Fibroblast of gingiva (primary cell): ENCODE measurements at regions not wholly inside any gene's neighbourhood (a gene's known extent, or its start where the extent isn't known, plus 50 kb on each side); places are given as distances from the start of the nearest gene placed in this dataset.
A peak's percentile ranks its signal among the peaks of the same experiment; 100 is the strongest.

ENCODE experiments used
- DNase-seq: peaks from one replicate; pipeline ENCODE4 v3.0.0-alpha.2; 2011; ENCODE audit warnings: low read depth

GRCh38 chr16:49910541-49911071 is 54.7 kb upstream of the ZNF423 start:
- DNase-seq, result no peak

GRCh38 chr16:49911430-49911829 is 55.5 kb upstream of the ZNF423 start:
- DNase-seq, result no peak

GRCh38 chr16:49912721-49913120 is 56.8 kb upstream of the ZNF423 start:
- no peak for DNase-seq

- no peak for DNase-seq
These were observed 57.8 kb upstream of the ZNF423 start for GRCh38 chr16:49913720-49914119.

- no peak for DNase-seq
These were observed 58.7 kb upstream of the ZNF423 start for GRCh38 chr16:49914657-49915056.

GRCh38 chr16:49918257-49918656 is 62.3 kb upstream of the ZNF423 start:
- DNase-seq, result no peak

- DNase-seq, result no peak
These were observed 63.4 kb upstream of the ZNF423 start for GRCh38 chr16:49919327-49919726.

- no peak for DNase-seq
These were observed 64.5 kb upstream of the ZNF423 start for GRCh38 chr16:49920397-49920796.

- DNase-seq, result no peak
These were observed 65.2 kb upstream of the ZNF423 start for GRCh38 chr16:49921106-49921505.

GRCh38 chr16:49921791-49922456 is 66.0 kb upstream of the ZNF423 start:
- peak; percentile 9 for DNase-seq

- DNase-seq, result no peak
These were observed 67.5 kb upstream of the ZNF423 start for GRCh38 chr16:49923411-49923810.

GRCh38 chr16:49924078-49924477 is 68.2 kb upstream of the ZNF423 start:
- no peak for DNase-seq

GRCh38 chr16:49926941-49927340 is 71.0 kb upstream of the ZNF423 start:
- no peak for DNase-seq

- DNase-seq, result no peak
These were observed 72.5 kb upstream of the ZNF423 start for GRCh38 chr16:49928176-49929041.

- DNase-seq, result no peak
These were observed 73.7 kb upstream of the ZNF423 start for GRCh38 chr16:49929626-49930025.

GRCh38 chr16:49930841-49931240 is 74.9 kb upstream of the ZNF423 start:
- DNase-seq, result no peak

- no peak for DNase-seq
These were observed 75.4 kb upstream of the ZNF423 start for GRCh38 chr16:49931266-49931665.

- no peak for DNase-seq
These were observed 76.0 kb upstream of the ZNF423 start for GRCh38 chr16:49931916-49932315.

- DNase-seq, result no peak
These were observed 76.5 kb upstream of the ZNF423 start for GRCh38 chr16:49932434-49932833.

- peak; percentile 19 for DNase-seq
These were observed 77.0 kb upstream of the ZNF423 start for GRCh38 chr16:49932946-49933345.

GRCh38 chr16:49936791-49937190 is 80.9 kb upstream of the ZNF423 start:
- DNase-seq, result no peak

- DNase-seq, result no peak
These were observed 82.0 kb upstream of the ZNF423 start for GRCh38 chr16:49937886-49938285.

- DNase-seq, result no peak
These were observed 83.6 kb upstream of the ZNF423 start for GRCh38 chr16:49939495-49939894.
